H9 (cell line): ENCODE measurements at regions not wholly inside any gene's neighbourhood (a gene's known extent, or its start where the extent isn't known, plus 50 kb on each side); places are given as distances from the start of the nearest gene placed in this dataset.
"Not testable (repeated sequence)": the region's sequence is repeated elsewhere in the genome, so short reads cannot be mapped to it uniquely, and the experiment has no call there.

Source experiments
- DNase-seq: peaks from one replicate; pipeline ENCODE4 v3.0.0-alpha.2; 2017
- H2AFZ ChIP-seq: one replicate; pipeline ENCODE4 v1.6.1; 2013; ENCODE audit warnings: mild to moderate bottlenecking, low read length, control low read depth, moderate library complexity
- H2AK5ac ChIP-seq: 2 replicates; pipeline ENCODE4 v1.6.1; 2013; ENCODE audit warnings: low read length, control low read depth, mixed read lengths; ENCODE audit not compliant: insufficient read length
- H2BK120ac ChIP-seq: one replicate; pipeline ENCODE4 v1.6.1; 2013; ENCODE audit warnings: low read depth, mild to moderate bottlenecking, low read length, control low read depth, inconsistent platforms; ENCODE audit not compliant: poor library complexity, severe bottlenecking
- H2BK12ac ChIP-seq: 2 replicates; pipeline ENCODE4 v1.6.1; 2013; ENCODE audit warnings: low read length, control low read depth, mixed read lengths, low read depth; ENCODE audit not compliant: insufficient read length
- H2BK15ac ChIP-seq: 2 replicates; pipeline ENCODE4 v1.6.1; 2013; ENCODE audit warnings: low read depth, low read length, control low read depth
- H2BK20ac ChIP-seq: one replicate; pipeline ENCODE4 v1.6.1; 2013; ENCODE audit warnings: low read depth, mild to moderate bottlenecking, low read length, control low read depth, inconsistent platforms; ENCODE audit not compliant: poor library complexity, severe bottlenecking
- H2BK5ac ChIP-seq: 2 replicates; pipeline ENCODE4 v1.6.1; 2013; ENCODE audit warnings: low read length, control low read depth, mixed read lengths; ENCODE audit not compliant: insufficient read length
- H3K14ac ChIP-seq: 2 replicates; pipeline ENCODE4 v1.6.1; 2013; ENCODE audit warnings: low read length, control low read depth; ENCODE audit not compliant: insufficient read depth
- H3K18ac ChIP-seq: 2 replicates; pipeline ENCODE4 v1.6.1; 2013; ENCODE audit warnings: low read depth, mild to moderate bottlenecking, mixed read lengths, low read length, control low read depth; ENCODE audit not compliant: insufficient read length
- H3K23ac ChIP-seq: 2 replicates; pipeline ENCODE4 v1.6.1; 2013; ENCODE audit warnings: low read length, control low read depth, mixed read lengths, low read depth; ENCODE audit not compliant: insufficient read length
- H3K23me2 ChIP-seq: 2 replicates; pipeline ENCODE4 v1.6.1; 2013; ENCODE audit warnings: low read depth, mild to moderate bottlenecking, mixed read lengths, low read length, control low read depth; ENCODE audit not compliant: insufficient read length, poor library complexity, severe bottlenecking
- H3K27ac ChIP-seq: 2 replicates; pipeline ENCODE4 v1.5.1; 2013; ENCODE audit warnings: low read length, control low read depth, mixed read lengths, low read depth; ENCODE audit not compliant: insufficient read length
- H3K27me3 ChIP-seq: 2 replicates; pipeline ENCODE4 v1.6.1; 2013; ENCODE audit warnings: low read length, control low read depth, inconsistent platforms; ENCODE audit not compliant: insufficient read depth
- H3K4ac ChIP-seq: 2 replicates; pipeline ENCODE4 v1.6.1; 2013; ENCODE audit warnings: low read depth, mild to moderate bottlenecking, control low read depth, inconsistent platforms, low read length, moderate library complexity
- H3K4me1 ChIP-seq: 2 replicates; pipeline ENCODE4 v1.6.1; 2013; ENCODE audit warnings: low read length, control low read depth, inconsistent platforms; ENCODE audit not compliant: insufficient read depth
- H3K4me2 ChIP-seq: 2 replicates; pipeline ENCODE4 v1.6.1; 2013; ENCODE audit warnings: low read length, control low read depth, mixed read lengths; ENCODE audit not compliant: insufficient read length, insufficient read depth
- H3K56ac ChIP-seq: 2 replicates; pipeline ENCODE4 v1.6.1; 2013; ENCODE audit warnings: low read depth, mild to moderate bottlenecking, mixed read lengths, low read length, control low read depth; ENCODE audit not compliant: insufficient read length
- H3K79me1 ChIP-seq: 2 replicates; pipeline ENCODE4 v1.6.1; 2013; ENCODE audit warnings: low read depth, mild to moderate bottlenecking, moderate library complexity, low read length, control low read depth, inconsistent platforms; ENCODE audit not compliant: insufficient read depth, poor library complexity, severe bottlenecking
- H3K79me2 ChIP-seq: 2 replicates; pipeline ENCODE4 v1.6.1; 2013; ENCODE audit warnings: low read length, control low read depth, inconsistent platforms; ENCODE audit not compliant: insufficient read depth
- H3K9ac ChIP-seq: 2 replicates; pipeline ENCODE4 v1.6.1; 2013; ENCODE audit warnings: low read length, control low read depth, mixed read lengths; ENCODE audit not compliant: insufficient read length; ENCODE audit errors: extremely low read depth
- H3K9me3 ChIP-seq: one replicate; pipeline ENCODE4 v1.6.1; 2013; ENCODE audit warnings: low read depth, low read length, inconsistent platforms; ENCODE audit not compliant: control insufficient read depth
- H3T11ph ChIP-seq: one replicate; pipeline ENCODE4 v1.6.1; 2013; ENCODE audit warnings: mild to moderate bottlenecking, low read length, control low read depth, inconsistent platforms
- H4K20me1 ChIP-seq: one replicate; pipeline ENCODE4 v1.6.1; 2013; ENCODE audit not compliant: control insufficient read depth, insufficient read length, insufficient read depth
- H4K5ac ChIP-seq: 2 replicates; pipeline ENCODE4 v1.6.1; 2013; ENCODE audit warnings: low read depth, mild to moderate bottlenecking, mixed read lengths, low read length, control low read depth; ENCODE audit not compliant: insufficient read length
- H4K8ac ChIP-seq: replicated peaks from 2 replicates; pipeline ENCODE4 v1.6.1; 2013; ENCODE audit warnings: low read length, control low read depth, mixed read lengths, low read depth; ENCODE audit not compliant: insufficient read length
- H4K91ac ChIP-seq: 2 replicates; pipeline ENCODE4 v1.6.1; 2013; ENCODE audit warnings: low read depth, mild to moderate bottlenecking, moderate library complexity, mixed read lengths, low read length, control low read depth; ENCODE audit not compliant: insufficient read length
- H3K27ac Mint-ChIP-seq, 3 experiments: 2 replicates in 2 of 3; 3 replicates in 1 of 3; pipeline ENCODE4 v1.8.0; 2020 to 2021; ENCODE audit warnings: mixed read lengths in 3 of 3, mild to moderate bottlenecking in 1 of 3, moderate library complexity in 1 of 3
- H3K27me3 Mint-ChIP-seq: 2 replicates; pipeline ENCODE4 v1.8.0; 2021; ENCODE audit warnings: low read depth, mild to moderate bottlenecking, moderate library complexity, mixed read lengths
- H3K36me3 Mint-ChIP-seq, 3 experiments: 2 replicates in 2 of 3; 3 replicates in 1 of 3; pipeline ENCODE4 v1.8.0; 2020 to 2021; ENCODE audit warnings: low read depth in 3 of 3, mixed read lengths in 3 of 3; ENCODE audit not compliant: insufficient read depth in 1 of 3
- H3K4me1 Mint-ChIP-seq, 2 experiments: 2 replicates each; pipeline ENCODE4 v1.8.0; 2020; ENCODE audit warnings: mixed read lengths in 2 of 2
- H3K4me3 Mint-ChIP-seq, 2 experiments: 2 replicates in 1 of 2; 3 replicates in 1 of 2; pipeline ENCODE4 v1.8.0; 2020 to 2021; ENCODE audit warnings: mild to moderate bottlenecking in 2 of 2, mixed read lengths in 2 of 2, moderate library complexity in 1 of 2
- H3K9me3 Mint-ChIP-seq, 2 experiments: 2 replicates in 1 of 2; 3 replicates in 1 of 2; pipeline ENCODE4 v1.8.0; 2020; ENCODE audit warnings: mild to moderate bottlenecking in 2 of 2, mixed read lengths in 2 of 2, moderate library complexity in 1 of 2
- CTCF ChIP-seq: fragments of 200-600 bp; sonication (generic); conservative IDR thresholded peaks from 3 replicates; pipeline ENCODE4 v1.8.0; 2021; ENCODE audit warnings: antibody characterized with exemption, mild to moderate bottlenecking
- WGBS: extraction: QIAGEN DNeasy Blood & Tissue Kit; methylation state at CpG from one replicate; pipeline ENCODE4 v1.1.7; 2013; ENCODE audit warnings: missing lambda C conversion rate, low lambda C conversion rate, mixed read lengths; ENCODE audit not compliant: insufficient read length; ENCODE audit errors: extremely low coverage; 5-methylcytosine and 5-hydroxymethylcytosine counted together

- Histone ChIP-seq H2BK12ac (no peak overlapping the region), H2AK5ac (no peak overlapping the region), H3K79me2 (no peaks in the 10 kb centered on the region), H3K4me1 (no peaks in the 10 kb centered on the region), H3K9me3 (no peaks in the 10 kb centered on the region), H3K9ac (no peak overlapping the region), H3K56ac (no peak overlapping the region), H2BK5ac (no peak overlapping the region), H4K8ac (no peak overlapping the region), H3K79me1 (no peaks in the 10 kb centered on the region), H3K4ac (no peak overlapping the region), H3K27ac (no peak overlapping the region), H3K27me3 (no peaks in the 10 kb centered on the region), H4K20me1 (no peaks in the 10 kb centered on the region), H2BK20ac (no peak overlapping the region), H3K14ac (no peak overlapping the region), H3K18ac (no peak overlapping the region), H4K5ac (no peak overlapping the region), H2BK120ac (no peak overlapping the region), H2AFZ (no peak overlapping the region), H3K23ac (no peak overlapping the region), H3T11ph (no peak overlapping the region), H3K23me2 (no peaks in the 10 kb centered on the region), H4K91ac (no peak overlapping the region), H3K4me2 (no peak overlapping the region), H2BK15ac (no peak overlapping the region)
- Mint-ChIP-seq H3K27me3 (peaks cover 3% of the 10 kb centered on the region; the same call in 1 of the 2 replicates), H3K9me3 (peaks cover 10 to 13% of the 10 kb centered on the region in 2 experiments; a peak in 3 of 5 replicates), H3K36me3 (peaks cover 0 to 9% (median 8%) of the 10 kb centered on the region in 3 experiments; a peak in 5 of 7 replicates), H3K4me1 (peaks cover 0 to 6% of the 10 kb centered on the region in 2 experiments; a peak in 1 of 4 replicates), H3K4me3 (no peak overlapping the region), H3K27ac (no peak overlapping the region; a peak in 1 of 7 replicates)
- no peak for DNase-seq
- TF ChIP-seq CTCF: no peak
- no CpG with 5 or more reads among the region's 2 CpGs for WGBS
These were observed 126.5 kb upstream of the MITF start for GRCh38 chr3:69612791-69613190.

- H3K4me1 ChIP-seq, H3K27ac ChIP-seq, H4K8ac ChIP-seq, H3K9ac ChIP-seq, H3K79me2 ChIP-seq, H3K23me2 ChIP-seq, H3K56ac ChIP-seq, H2AK5ac ChIP-seq, H2BK20ac ChIP-seq, H4K5ac ChIP-seq, H3K4me2 ChIP-seq, H3K18ac ChIP-seq, H3K23ac ChIP-seq, H2AFZ ChIP-seq, H3T11ph ChIP-seq, H4K91ac ChIP-seq, H3K27me3 ChIP-seq, H3K9me3 ChIP-seq, H2BK120ac ChIP-seq, H3K27ac Mint-ChIP-seq, H2BK5ac ChIP-seq, H3K4ac ChIP-seq, H3K79me1 ChIP-seq, H3K36me3 Mint-ChIP-seq, DNase-seq, H3K14ac ChIP-seq, H2BK15ac ChIP-seq, H4K20me1 ChIP-seq, H2BK12ac ChIP-seq, H3K4me3 Mint-ChIP-seq: not testable (repeated sequence)
- Mint-ChIP-seq H3K4me1 (peaks cover 0 to 11% of the 10 kb centered on the region in 2 experiments; a peak in 1 of 4 replicates), H3K9me3 (peaks cover 10 to 13% of the 10 kb centered on the region in 2 experiments; a peak in 3 of 5 replicates), H3K27me3 (peaks cover 13% of the 10 kb centered on the region)
- WGBS: no CpG with 5 or more reads among the region's 1 CpG
These were observed 129.7 kb upstream of the MITF start for GRCh38 chr3:69609566-69609965.
